ENCODE measurements at regions not wholly inside any gene's neighbourhood (a gene's known extent, or its start where the extent isn't known, plus 50 kb on each side); places are given as distances from the start of the nearest gene placed in this dataset.

DNA sequence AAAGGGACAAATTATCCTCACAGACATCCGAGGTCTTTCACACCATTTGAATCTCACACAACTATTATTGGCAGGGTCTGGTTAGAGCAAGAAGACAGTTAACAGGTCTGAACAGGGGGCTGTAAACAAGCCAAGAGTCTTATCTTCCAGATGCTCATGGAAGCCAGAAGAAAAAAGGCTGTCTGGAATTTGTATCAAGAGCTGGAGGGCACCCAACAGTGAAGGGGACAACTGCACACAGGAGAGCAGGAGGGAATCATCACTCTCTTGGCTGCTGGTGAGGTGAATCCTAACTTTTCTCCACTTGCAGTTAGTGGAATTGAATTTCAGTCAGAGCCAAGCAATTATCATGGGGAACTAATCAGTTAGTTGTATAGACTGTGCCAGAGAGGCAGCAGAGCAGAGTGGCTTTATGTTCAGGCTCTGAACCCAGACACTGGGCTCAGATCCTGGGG is 880.2 kb upstream of the AUTS2 start:
- TF ChIP-seq, protein P1, sequence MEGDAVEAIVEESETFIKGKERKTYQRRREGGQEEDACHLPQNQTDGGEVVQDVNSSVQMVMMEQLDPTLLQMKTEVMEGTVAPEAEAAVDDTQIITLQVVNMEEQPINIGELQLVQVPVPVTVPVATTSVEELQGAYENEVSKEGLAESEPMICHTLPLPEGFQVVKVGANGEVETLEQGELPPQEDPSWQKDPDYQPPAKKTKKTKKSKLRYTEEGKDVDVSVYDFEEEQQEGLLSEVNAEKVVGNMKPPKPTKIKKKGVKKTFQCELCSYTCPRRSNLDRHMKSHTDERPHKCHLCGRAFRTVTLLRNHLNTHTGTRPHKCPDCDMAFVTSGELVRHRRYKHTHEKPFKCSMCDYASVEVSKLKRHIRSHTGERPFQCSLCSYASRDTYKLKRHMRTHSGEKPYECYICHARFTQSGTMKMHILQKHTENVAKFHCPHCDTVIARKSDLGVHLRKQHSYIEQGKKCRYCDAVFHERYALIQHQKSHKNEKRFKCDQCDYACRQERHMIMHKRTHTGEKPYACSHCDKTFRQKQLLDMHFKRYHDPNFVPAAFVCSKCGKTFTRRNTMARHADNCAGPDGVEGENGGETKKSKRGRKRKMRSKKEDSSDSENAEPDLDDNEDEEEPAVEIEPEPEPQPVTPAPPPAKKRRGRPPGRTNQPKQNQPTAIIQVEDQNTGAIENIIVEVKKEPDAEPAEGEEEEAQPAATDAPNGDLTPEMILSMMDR (IDR thresholded peaks at IDR 0.05) = no peak
- TF ChIP-seq POLR2A (IDR thresholded peaks at IDR 0.05) = no peak
